Heart left ventricle (tissue), 13 donors: ENCODE measurements at regions not wholly inside any gene's neighbourhood (a gene's known extent, or its start where the extent isn't known, plus 50 kb on each side); places are given as distances from the start of the nearest gene placed in this dataset.

ENCODE experiments used
- POLR2A ChIP-seq, 2 donors: fragments of 450-650 bp; IDR thresholded peaks; one replicate each; pipeline ENCODE4 v1.6.1; 2017; ENCODE audit warnings: antibody characterized with exemption in 2 of 2, mild to moderate bottlenecking in 2 of 2, moderate library complexity in 2 of 2
- TF ChIP-seq, protein P1 (sequence below), 12 donors: fragments of 200-600 bp; sonication (generic) in 4 of 12; IDR thresholded peaks; one replicate each; pipeline versions ENCODE4 v1.5.0 to v1.8.0; 2018 to 2022; ENCODE audit warnings: antibody characterized with exemption in 12 of 12, mild to moderate bottlenecking in 5 of 12
- donor health status: ischemic (EF 13 %, LVEDD 7.1; RV severe dilation, severe dysfunction).
- donor health status: DM: no; HTN: yes; CAD: no.
- donor health status: DM: no; HTN: no; CAD: no.
- donor health status: ischemic (EF 25% LVEDD 6.9; RV normal size, moderate dysfunction).
- donor health status: ischemic (EF 25% LVEDD 5.7; RV mildly dilated, moderate dysfunction).
- donor health status: ischemic (EF 35%, LVEDD 5.7; RV mildly dilated, moderate dysfunction).
- donor health status: nonischemic (EF 11% LVEDD 7.7; RV severe dilation, severe dysfunction).
- donor health status: DM: yes; HTN: yes; CAD: no.
- donor health status: PGD.
- donor health status: ischemic (EF 29% LVEDD 5.4; RV normal size, mild dysfunction).
- donor health status: nonischemic (EF 23%, LVEDD 6.1; RV moderate dilation, normal function).

DNA sequence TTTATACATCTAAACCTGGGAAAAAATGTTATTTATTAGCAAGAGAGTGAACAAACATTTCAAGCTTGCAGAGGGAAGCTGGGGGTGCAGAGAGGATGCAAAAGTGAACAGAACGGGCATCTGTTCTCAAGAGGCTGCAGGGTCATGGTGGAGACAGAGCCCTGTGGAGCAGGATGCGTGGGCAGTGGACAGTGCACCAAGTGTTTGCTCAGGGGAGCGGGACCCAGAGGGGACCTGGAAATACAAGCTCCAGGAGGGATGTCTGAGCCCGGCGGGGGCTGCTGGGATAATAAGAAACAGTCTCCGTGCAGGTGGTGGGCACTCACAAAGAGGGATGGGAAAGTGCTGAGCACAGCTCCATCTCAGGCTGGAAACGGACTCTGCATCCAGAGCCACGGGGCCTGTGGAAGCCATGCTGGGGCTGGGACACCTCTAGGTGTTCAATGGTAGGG lies 105.3 kb upstream of the SLC45A1 start:
- TF ChIP-seq, protein P1, sequence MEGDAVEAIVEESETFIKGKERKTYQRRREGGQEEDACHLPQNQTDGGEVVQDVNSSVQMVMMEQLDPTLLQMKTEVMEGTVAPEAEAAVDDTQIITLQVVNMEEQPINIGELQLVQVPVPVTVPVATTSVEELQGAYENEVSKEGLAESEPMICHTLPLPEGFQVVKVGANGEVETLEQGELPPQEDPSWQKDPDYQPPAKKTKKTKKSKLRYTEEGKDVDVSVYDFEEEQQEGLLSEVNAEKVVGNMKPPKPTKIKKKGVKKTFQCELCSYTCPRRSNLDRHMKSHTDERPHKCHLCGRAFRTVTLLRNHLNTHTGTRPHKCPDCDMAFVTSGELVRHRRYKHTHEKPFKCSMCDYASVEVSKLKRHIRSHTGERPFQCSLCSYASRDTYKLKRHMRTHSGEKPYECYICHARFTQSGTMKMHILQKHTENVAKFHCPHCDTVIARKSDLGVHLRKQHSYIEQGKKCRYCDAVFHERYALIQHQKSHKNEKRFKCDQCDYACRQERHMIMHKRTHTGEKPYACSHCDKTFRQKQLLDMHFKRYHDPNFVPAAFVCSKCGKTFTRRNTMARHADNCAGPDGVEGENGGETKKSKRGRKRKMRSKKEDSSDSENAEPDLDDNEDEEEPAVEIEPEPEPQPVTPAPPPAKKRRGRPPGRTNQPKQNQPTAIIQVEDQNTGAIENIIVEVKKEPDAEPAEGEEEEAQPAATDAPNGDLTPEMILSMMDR (IDR thresholded peaks at IDR 0.05) = no peak
- no peak for TF ChIP-seq POLR2A (IDR thresholded peaks at IDR 0.05)
